Ovary (tissue), 7 donors: ENCODE measurements at regions not wholly inside any gene's neighbourhood (a gene's known extent, or its start where the extent isn't known, plus 50 kb on each side); places are given as distances from the start of the nearest gene placed in this dataset.
"Not testable (repeated sequence)": the region's sequence is repeated elsewhere in the genome, so short reads cannot be mapped to it uniquely, and the experiment has no call there.

Experiments
- DNase-seq, 5 donors: peaks; one replicate each; pipeline ENCODE4 v3.0.0-alpha.2; 2019 to 2020
- H3K27ac ChIP-seq, 2 donors: fragments of 200-600 bp; one replicate each; pipeline versions ENCODE4 v1.5.1 to v1.8.0; 2019 to 2022
- H3K27me3 ChIP-seq: fragments of 200-600 bp; one replicate; pipeline ENCODE4 v1.8.0; 2022
- H3K36me3 ChIP-seq: fragments of 200-600 bp; sonication (generic); one replicate; pipeline ENCODE4 v1.5.1; 2019
- H3K4me1 ChIP-seq: one replicate; pipeline ENCODE4 v1.8.1; 2013; ENCODE audit warnings: mild to moderate bottlenecking, moderate library complexity; ENCODE audit not compliant: insufficient read depth
- H3K4me3 ChIP-seq: fragments of 200-600 bp; sonication (generic); one replicate; pipeline ENCODE4 v1.5.1; 2017
- H3K9me3 ChIP-seq, 2 donors: fragments of 200-600 bp in 1 of 2; sonication (generic) in 1 of 2; one replicate each; pipeline versions ENCODE4 v1.5.1 to v1.8.1; 2013 to 2019; ENCODE audit warnings: mild to moderate bottlenecking in 1 of 2, moderate library complexity in 1 of 2
- EP300 ChIP-seq: sonication (generic); formaldehyde crosslinking; IDR thresholded peaks from one replicate; pipeline ENCODE4 v1.6.1; 2017; ENCODE audit warnings: antibody characterized with exemption
- POLR2A ChIP-seq: fragments of 450-650 bp; IDR thresholded peaks from one replicate; pipeline ENCODE4 v1.6.1; 2017; ENCODE audit warnings: antibody characterized with exemption, mild to moderate bottlenecking, moderate library complexity
- WGBS, 3 donors: extraction: QIAGEN DNeasy Blood & Tissue Kit in 1 of 3; methylation state at CpG; one replicate each; pipeline versions ENCODE4 v1.1.5 to v1.1.7; 2013 to 2017; 5-methylcytosine and 5-hydroxymethylcytosine counted together
- intact Hi-C, 4 donors: fragments of 100-400 bp; cut with DNase I; formaldehyde crosslinking; loops; one replicate each; pipeline versions ENCODE4 v1.11.0 to v1.15.1; 2022 to 2023
- TF ChIP-seq, protein P1 (sequence below), 3 donors: fragments of 450-650 bp in 2 of 3; fragments of 200-600 bp in 1 of 3; IDR thresholded peaks; one replicate each; pipeline versions ENCODE4 v1.5.1 to v1.8.0; 2016 to 2022; ENCODE audit warnings: antibody characterized with exemption in 3 of 3, mild to moderate bottlenecking in 1 of 3
- donor health status: DM: no; HTN: no; CAD: no; lungs with moderate emphysema.
- donor health status: DM: no; HTN: no; CAD: no.
- donor health status: Bipolar disorder and iron deficiency.
- donor health status: DM: no; HTN: no; CAD: no.
- donor health status: DM: yes; HTN: yes; CAD: no.

DNA sequence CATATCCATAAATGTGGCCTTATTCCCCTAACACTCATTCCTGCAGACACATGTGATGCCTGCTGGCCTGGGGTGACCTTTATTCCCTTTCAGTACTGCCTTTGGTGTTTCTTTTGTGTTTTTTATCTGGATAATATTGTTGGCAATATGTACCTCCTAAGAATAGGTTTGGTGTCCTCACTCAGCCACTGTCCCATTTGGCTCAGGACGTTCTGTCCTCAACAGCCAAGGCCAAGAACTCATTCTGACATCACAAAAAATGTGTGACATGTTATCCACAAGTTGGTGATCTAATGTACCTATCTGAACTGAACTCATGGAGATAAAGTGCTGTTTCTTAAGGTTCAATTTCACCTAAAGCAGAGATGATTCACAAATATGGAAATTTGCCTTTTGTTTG is 142.9 kb upstream of the GRAMD2B start:
- no peaks in the 10 kb centered on the region for H3K27me3 ChIP-seq
- H3K4me1 ChIP-seq = no peaks in the 10 kb centered on the region
- no peak for DNase-seq
- intact Hi-C loops = no loop called here
- H3K36me3 ChIP-seq = no peaks in the 10 kb centered on the region
- H3K27ac ChIP-seq = no peak overlapping the region
- H3K4me3 ChIP-seq = no peak overlapping the region
- H3K9me3 ChIP-seq = no peaks in the 10 kb centered on the region
- no peak for TF ChIP-seq EP300
- no peak for TF ChIP-seq POLR2A
- TF ChIP-seq, protein P1, sequence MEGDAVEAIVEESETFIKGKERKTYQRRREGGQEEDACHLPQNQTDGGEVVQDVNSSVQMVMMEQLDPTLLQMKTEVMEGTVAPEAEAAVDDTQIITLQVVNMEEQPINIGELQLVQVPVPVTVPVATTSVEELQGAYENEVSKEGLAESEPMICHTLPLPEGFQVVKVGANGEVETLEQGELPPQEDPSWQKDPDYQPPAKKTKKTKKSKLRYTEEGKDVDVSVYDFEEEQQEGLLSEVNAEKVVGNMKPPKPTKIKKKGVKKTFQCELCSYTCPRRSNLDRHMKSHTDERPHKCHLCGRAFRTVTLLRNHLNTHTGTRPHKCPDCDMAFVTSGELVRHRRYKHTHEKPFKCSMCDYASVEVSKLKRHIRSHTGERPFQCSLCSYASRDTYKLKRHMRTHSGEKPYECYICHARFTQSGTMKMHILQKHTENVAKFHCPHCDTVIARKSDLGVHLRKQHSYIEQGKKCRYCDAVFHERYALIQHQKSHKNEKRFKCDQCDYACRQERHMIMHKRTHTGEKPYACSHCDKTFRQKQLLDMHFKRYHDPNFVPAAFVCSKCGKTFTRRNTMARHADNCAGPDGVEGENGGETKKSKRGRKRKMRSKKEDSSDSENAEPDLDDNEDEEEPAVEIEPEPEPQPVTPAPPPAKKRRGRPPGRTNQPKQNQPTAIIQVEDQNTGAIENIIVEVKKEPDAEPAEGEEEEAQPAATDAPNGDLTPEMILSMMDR (IDR thresholded peaks at IDR 0.05) = no peak
- WGBS, 3 donors = 70 to 71% (median 71%) methylated on average over 1 of the region's 1 CpG

DNA sequence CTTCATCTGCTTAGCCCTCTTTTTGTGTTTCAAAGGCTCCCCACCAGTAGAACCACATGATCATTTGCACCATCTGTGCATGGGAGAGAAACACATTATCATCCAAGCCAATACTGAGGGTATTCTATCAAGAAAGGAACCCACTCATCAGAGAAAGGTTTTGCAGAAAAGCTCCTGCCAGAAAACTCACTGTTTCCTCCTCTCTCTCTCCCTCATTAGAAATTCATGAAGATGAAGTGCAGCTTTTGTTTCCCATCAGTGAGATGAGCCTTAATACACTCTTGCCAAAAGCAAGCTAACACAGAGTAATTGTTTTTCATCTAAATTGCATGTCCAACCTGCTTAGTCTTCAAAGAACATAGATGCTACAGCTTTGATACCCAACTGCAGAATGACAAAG is 142.4 kb upstream of the GRAMD2B start:
- intact Hi-C loops = no loop called here
- H3K9me3 ChIP-seq = no peaks in the 10 kb centered on the region
- H3K27ac ChIP-seq = no peak overlapping the region
- H3K36me3 ChIP-seq = no peaks in the 10 kb centered on the region
- no peak for DNase-seq
- H3K4me3 ChIP-seq = no peak overlapping the region
- TF ChIP-seq, protein P1 (IDR thresholded peaks at IDR 0.05) = no peak
- TF ChIP-seq POLR2A (no peak), EP300 (no peak)
- H3K4me1 ChIP-seq = no peaks in the 10 kb centered on the region
- no peaks in the 10 kb centered on the region for H3K27me3 ChIP-seq

DNA sequence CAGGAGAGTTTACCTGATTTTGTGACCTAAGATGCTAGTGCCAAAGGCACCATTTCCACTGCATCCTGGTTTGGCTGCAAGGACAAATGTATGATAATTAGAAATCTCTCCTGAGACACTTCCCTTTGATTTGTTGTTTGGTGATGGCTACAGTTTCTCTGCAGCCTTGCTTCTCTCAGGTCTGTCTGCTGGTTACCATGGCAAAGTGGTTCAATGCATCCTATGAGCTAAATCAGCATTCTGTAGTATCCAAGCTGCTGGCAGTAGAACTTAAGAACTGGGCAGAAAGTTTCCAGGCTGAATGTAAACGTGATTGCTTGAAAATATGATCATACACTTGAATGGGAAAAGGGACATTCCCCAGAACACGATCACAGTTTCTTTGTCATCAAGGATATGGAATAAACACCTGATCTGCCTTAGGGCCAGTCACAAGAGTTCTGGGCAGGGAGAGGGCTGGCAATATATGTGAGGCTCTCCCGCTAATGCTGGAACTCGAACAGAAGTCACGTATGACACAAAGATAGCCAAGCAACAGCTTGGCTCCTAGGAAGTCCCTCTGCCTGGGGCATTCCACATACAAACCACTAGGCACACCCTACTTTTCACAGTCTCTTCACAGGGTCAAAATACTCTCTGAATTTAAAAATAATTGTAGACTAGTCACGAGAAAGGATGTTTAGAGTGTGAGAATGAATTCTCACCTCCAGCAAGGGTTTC is 138.1 kb upstream of the GRAMD2B start:
- WGBS, 3 donors = 79 to 86% (median 80%) methylated on average over 6 of the region's 6 CpGs
- H3K27ac ChIP-seq = no peak overlapping the region
- H3K27me3 ChIP-seq = no peaks in the 10 kb centered on the region
- no peak for DNase-seq
- intact Hi-C loops = no loop called here
- no peak overlapping the region for H3K4me3 ChIP-seq
- H3K9me3 ChIP-seq = no peaks in the 10 kb centered on the region
- TF ChIP-seq, protein P1 (IDR thresholded peaks at IDR 0.05) = no peak
- no peak for TF ChIP-seq EP300
- no peaks in the 10 kb centered on the region for H3K4me1 ChIP-seq
- H3K36me3 ChIP-seq = no peaks in the 10 kb centered on the region

DNA sequence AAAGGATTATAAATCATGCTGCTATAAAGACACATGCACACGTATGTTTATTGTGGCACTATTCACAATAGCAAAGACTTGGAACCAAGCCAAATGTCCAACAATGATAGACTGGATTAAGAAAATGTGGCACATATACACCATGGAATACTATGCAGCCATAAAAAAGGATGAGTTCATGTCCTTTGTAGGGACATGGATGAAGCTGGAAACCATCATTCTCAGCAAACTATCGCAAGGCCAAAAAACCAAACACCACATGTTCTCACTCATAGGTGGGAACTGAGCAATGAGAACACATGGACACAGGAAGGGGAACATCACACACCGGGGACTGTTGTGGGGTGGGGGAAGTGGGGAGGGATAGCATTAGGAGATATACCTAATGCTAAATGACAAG is 127.1 kb upstream of the GRAMD2B start:
- H3K9me3 ChIP-seq, H3K4me3 ChIP-seq, H3K27me3 ChIP-seq, intact Hi-C loops, H3K27ac ChIP-seq, H3K36me3 ChIP-seq, H3K4me1 ChIP-seq, DNase-seq: not testable (repeated sequence)
- WGBS, 3 donors = 79 to 96% (median 91%) methylated on average over 2 to 3 of the region's 3 CpGs

DNA sequence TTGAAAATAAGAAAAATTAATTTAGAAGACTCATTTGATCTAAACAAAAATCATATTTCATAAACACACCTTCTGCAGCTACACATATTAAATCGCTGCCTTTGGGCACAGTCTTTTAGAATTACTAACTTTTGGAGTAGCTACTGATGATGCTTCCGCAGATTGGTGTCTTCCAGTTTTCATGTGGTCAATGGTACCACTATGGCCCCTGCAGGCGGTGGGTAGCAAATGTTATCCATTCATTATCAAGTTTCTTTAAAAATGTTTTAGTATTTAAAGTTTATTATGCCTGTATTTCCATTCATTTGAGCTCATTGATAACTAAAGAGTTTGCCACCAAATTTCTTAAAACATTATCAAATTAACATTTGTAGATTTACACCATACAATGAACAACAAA is 122.9 kb upstream of the GRAMD2B start:
- intact Hi-C loops = no loop called here
- no peak for TF ChIP-seq POLR2A

More for the DNA sequence above, 122.9 kb upstream of the GRAMD2B start:
- no peaks in the 10 kb centered on the region for H3K36me3 ChIP-seq
- WGBS, 3 donors = 93 to 94% (median 93%) methylated on average over 3 of the region's 3 CpGs
- no peaks in the 10 kb centered on the region for H3K4me1 ChIP-seq
- DNase-seq = no peak
- no peaks in the 10 kb centered on the region for H3K27me3 ChIP-seq
- H3K4me3 ChIP-seq = no peak overlapping the region
- no peaks in the 10 kb centered on the region for H3K9me3 ChIP-seq
- no peak overlapping the region for H3K27ac ChIP-seq
